HCT116 (cell line): ENCODE measurements at regions not wholly inside any gene's neighbourhood (a gene's known extent, or its start where the extent isn't known, plus 50 kb on each side); places are given as distances from the start of the nearest gene placed in this dataset.

Experiments
- ATAC-seq: fragments of 200-7000 bp; cut with Tn5 transposase; 2 replicates; pipeline ENCODE4 v1.9.1; 2020; ENCODE audit warnings: mild to moderate bottlenecking, moderate library complexity
- BruUV-seq: library from RNA; stranded (reverse); fragments of 400-500 nt; replicated peaks from 2 replicates; lab custom pipeline; 2021; lab: Mats Ljungman, UMichigan
- CTCF ChIA-PET: fragments of 300-600 bp; sonication (Branson Sonifier 250); formaldehyde crosslinking; loops from one replicate; lab custom pipeline; 2021; ENCODE audit warnings: antibody characterized with exemption; lab: Charles Lee
- POLR2A ChIA-PET: fragments of 300-600, 350-600 bp; sonication (Branson Sonifier 250); formaldehyde crosslinking; loops from one replicate; lab custom pipeline; 2021; ENCODE audit warnings: antibody characterized with exemption; lab: Charles Lee
- RAD21 ChIA-PET, 2 experiments: fragments of 300-600 bp; sonication (Branson Sonifier 250); formaldehyde crosslinking; loops; one replicate each; lab custom pipeline; 2023; ENCODE audit warnings: low total read pairs in 2 of 2; ENCODE audit not compliant: uncharacterized antibody in 2 of 2, unreplicated experiment in 2 of 2, low non-redundant PET in 1 of 2; lab: Charles Lee
- DNase-seq: peaks from one replicate; pipeline ENCODE4 v3.0.0-alpha.2; 2010; ENCODE audit warnings: low read depth, low spot score
- H2AFZ ChIP-seq: fragments of 200-600 bp; shearing (Covaris generic), sonication (generic); 2 replicates; pipeline ENCODE4 v1.6.1; 2017; ENCODE audit warnings: low read depth, mixed run types, mixed read lengths, antibody characterized with exemption, low read length; ENCODE audit not compliant: poor library complexity, severe bottlenecking
- H3K27ac ChIP-seq: 2 replicates; pipeline ENCODE4 v1.5.1; 2012; ENCODE audit warnings: low read depth, low read length
- H3K27me3 ChIP-seq: fragments of 200-600 bp; sonication (generic); 2 replicates; pipeline ENCODE4 v1.6.1; 2016; ENCODE audit warnings: mixed run types, low read length, mixed read lengths; ENCODE audit not compliant: insufficient read depth
- H3K36me3 ChIP-seq, 2 experiments: fragments of 200-500 bp in 1 of 2; fragments of 200-600 bp in 1 of 2; sonication (Bioruptor generic) in 1 of 2; sonication (generic) in 1 of 2; 2 replicates each; pipeline versions ENCODE4 v1.5.1 to v1.6.1; 2014 to 2016; ENCODE audit warnings: low read length in 2 of 2, inconsistent platforms in 1 of 2, mixed read lengths in 1 of 2, mixed run types in 1 of 2; ENCODE audit not compliant: insufficient read depth in 2 of 2, control insufficient read depth in 1 of 2
- H3K4me1 ChIP-seq, 2 experiments: fragments of 200-600 bp in 1 of 2; sonication (generic) in 1 of 2; 2 replicates each; pipeline versions ENCODE4 v1.5.1 to v1.6.1; 2012 to 2017; ENCODE audit warnings: low read length in 2 of 2, inconsistent platforms in 1 of 2, mild to moderate bottlenecking in 1 of 2, mixed read lengths in 1 of 2, mixed run types in 1 of 2, moderate library complexity in 1 of 2; ENCODE audit not compliant: insufficient read depth in 2 of 2, control insufficient read depth in 1 of 2
- H3K4me2 ChIP-seq: fragments of 200-600 bp; sonication (generic); 2 replicates; pipeline ENCODE4 v1.6.1; 2017; ENCODE audit warnings: mixed run types, low read length, mixed read lengths
- H3K4me3 ChIP-seq, 2 experiments: fragments of 200-600 bp in 1 of 2; sonication (generic) in 1 of 2; replicated peaks in 1 of 2; 2 replicates each; pipeline ENCODE4 v1.5.1; 2011 to 2016; ENCODE audit warnings: low read length in 2 of 2, control low read depth in 1 of 2, low read depth in 1 of 2, mild to moderate bottlenecking in 1 of 2, mixed read lengths in 1 of 2, mixed run types in 1 of 2
- H3K79me2 ChIP-seq: fragments of 200-600 bp; sonication (generic); 2 replicates; pipeline ENCODE4 v1.6.1; 2017; ENCODE audit warnings: mild to moderate bottlenecking, mixed run types, low read length, moderate library complexity, mixed read lengths; ENCODE audit not compliant: insufficient read depth
- H3K9ac ChIP-seq: fragments of 200-600 bp; sonication (generic); 2 replicates; pipeline ENCODE4 v1.6.1; 2016; ENCODE audit warnings: low read length, mixed read lengths
- H3K9me2 ChIP-seq: fragments of 200-600 bp; sonication (generic), shearing (Covaris generic); 2 replicates; pipeline ENCODE4 v1.6.1; 2017; ENCODE audit warnings: mixed run types, mild to moderate bottlenecking, moderate library complexity; ENCODE audit not compliant: insufficient read depth
- H3K9me3 ChIP-seq, 2 experiments: fragments of 200-500 bp in 1 of 2; fragments of 200-600 bp in 1 of 2; sonication (Bioruptor generic) in 1 of 2; sonication (generic) in 1 of 2; 2 replicates each; pipeline ENCODE4 v1.6.1; 2014 to 2017; ENCODE audit warnings: low read length in 2 of 2, mixed read lengths in 2 of 2, inconsistent platforms in 1 of 2, low read depth in 1 of 2, mild to moderate bottlenecking in 1 of 2, mixed run types in 1 of 2, moderate library complexity in 1 of 2; ENCODE audit not compliant: control insufficient read depth in 1 of 2, insufficient read depth in 1 of 2
- H4K20me1 ChIP-seq: fragments of 200-600 bp; sonication (generic), shearing (Covaris generic); 2 replicates; pipeline ENCODE4 v1.6.1; 2017; ENCODE audit warnings: mixed run types, mild to moderate bottlenecking, moderate library complexity; ENCODE audit not compliant: insufficient read depth
- ATF3 ChIP-seq: IDR thresholded peaks from 2 replicates; pipeline ENCODE4 v1.6.1; 2012
- CTCF ChIP-seq, 3 experiments: fragments of 200-600 bp in 1 of 3; sonication (generic) in 1 of 3; IDR thresholded peaks in 2 of 3; conservative IDR thresholded peaks in 1 of 3; 2 replicates each; pipeline ENCODE4 v1.5.1; 2012 to 2017; ENCODE audit warnings: low read depth in 2 of 3, low read length in 2 of 3, antibody characterized with exemption in 1 of 3, borderline replicate concordance in 1 of 3, control low read depth in 1 of 3, mild to moderate bottlenecking in 1 of 3, mixed read lengths in 1 of 3, mixed run types in 1 of 3, moderate library complexity in 1 of 3; ENCODE audit not compliant: insufficient read depth in 1 of 3
- EGR1 ChIP-seq: IDR thresholded peaks from 2 replicates; pipeline ENCODE4 v1.6.1; 2012; ENCODE audit warnings: low read depth
- ELF1 ChIP-seq: IDR thresholded peaks from 2 replicates; pipeline ENCODE4 v1.6.1; 2012; ENCODE audit warnings: low read depth, borderline replicate concordance
- EZH2phosphoT487 ChIP-seq: fragments of 200-600 bp; IDR thresholded peaks from 2 replicates; pipeline ENCODE4 v1.6.1; 2018; ENCODE audit warnings: antibody characterized with exemption, borderline replicate concordance
- FOSL1 ChIP-seq: IDR thresholded peaks from 2 replicates; pipeline ENCODE4 v1.6.1; 2012; ENCODE audit warnings: low read depth
- JUND ChIP-seq: IDR thresholded peaks from 2 replicates; pipeline ENCODE4 v1.6.1; 2012
- POLR2A ChIP-seq: IDR thresholded peaks from 2 replicates; pipeline ENCODE4 v1.7.0; 2011; ENCODE audit warnings: borderline replicate concordance; ENCODE audit not compliant: insufficient read depth, insufficient read length; ENCODE audit errors: extremely low read depth
- SIN3A ChIP-seq: IDR thresholded peaks from 2 replicates; pipeline ENCODE4 v1.6.1; 2012; ENCODE audit warnings: low read depth
- SP1 ChIP-seq: IDR thresholded peaks from 2 replicates; pipeline ENCODE4 v1.6.1; 2012; ENCODE audit warnings: low read depth
- SRF ChIP-seq: IDR thresholded peaks from 2 replicates; pipeline ENCODE4 v1.6.1; 2012; ENCODE audit warnings: low read depth
- TCF7L2 ChIP-seq: IDR thresholded peaks from 2 replicates; pipeline ENCODE4 v1.7.0; 2011; ENCODE audit warnings: borderline replicate concordance, inconsistent platforms; ENCODE audit not compliant: insufficient read depth, insufficient read length; ENCODE audit errors: extremely low read depth
- YY1 ChIP-seq: IDR thresholded peaks from 2 replicates; pipeline ENCODE4 v1.6.1; 2011; ENCODE audit warnings: low read length, low read depth, moderate library complexity, mild to moderate bottlenecking; ENCODE audit not compliant: insufficient replicate concordance; ENCODE audit errors: extremely low read depth
- ZBTB33 ChIP-seq: IDR thresholded peaks from 2 replicates; pipeline ENCODE4 v1.6.1; 2011; ENCODE audit warnings: mild to moderate bottlenecking, low read length, moderate library complexity; ENCODE audit not compliant: insufficient replicate concordance; ENCODE audit errors: extremely low read depth
- ZFX ChIP-seq: fragments of 450-650 bp; IDR thresholded peaks from 2 replicates; pipeline ENCODE4 v1.6.1; 2017
- ZNF274 ChIP-seq: fragments of 200-500 bp; sonication (Bioruptor generic); IDR thresholded peaks from 2 replicates; pipeline ENCODE4 v1.6.1; 2014; ENCODE audit warnings: mild to moderate bottlenecking, low read depth, low read length, inconsistent platforms
- intact Hi-C: fragments of 100-400 bp; cut with micrococcal nuclease; formaldehyde crosslinking; loops from 2 replicates; pipeline ENCODE4 v1.10.0; 2022

GRCh38 chr11:42077794-42078193 is 618.3 kb upstream of the LRRC4C start:
- H3K79me2 ChIP-seq: no peaks in the 10 kb centered on the region
- DNase-seq (no peak), ATAC-seq (no peak)
- no peaks in the 10 kb centered on the region for H3K27me3 ChIP-seq
- no peak overlapping the region for H3K4me2 ChIP-seq
- H3K9me3 ChIP-seq: peaks cover 6 to 33% of the 10 kb centered on the region in 2 experiments; a peak in 2 of 4 replicates
- TF ChIP-seq FOSL1 (no peak), ELF1 (no peak), SIN3A (no peak), ZFX (no peak), EGR1 (no peak), TCF7L2 (no peak), ZNF274 (no peak), ATF3 (no peak), SP1 (no peak), YY1 (no peak), EZH2phosphoT487 (no peak), JUND (no peak), SRF (no peak), CTCF (IDR thresholded peaks at IDR 0.05 in 2 of 3, conservative IDR thresholded peaks at IDR 0.05 in 1 of 3; ENCODE audit: borderline replicate concordance in 1 of 3, insufficient read depth in 1 of 3, low read depth in 2 of 3, low read length in 2 of 3) (no peak), ZBTB33 (no peak), POLR2A (no peak)
- H3K4me3 ChIP-seq: no peak overlapping the region
- RAD21 ChIA-PET: no interaction called here
- no peak overlapping the region for H3K27ac ChIP-seq
- no peaks in the 10 kb centered on the region for H3K4me1 ChIP-seq
- POLR2A ChIA-PET: no interaction called here
- no peaks in the 10 kb centered on the region for H3K9me2 ChIP-seq
- intact Hi-C loops: no loop called here
- BruUV-seq: no TSS peak
- H3K36me3 ChIP-seq: no peaks in the 10 kb centered on the region
- H2AFZ ChIP-seq: no peak overlapping the region
- CTCF ChIA-PET: no interaction called here
- H4K20me1 ChIP-seq: no peaks in the 10 kb centered on the region
- no peak overlapping the region for H3K9ac ChIP-seq
